GM21825 (cell line): ENCODE measurements at regions not wholly inside any gene's neighbourhood (a gene's known extent, or its start where the extent isn't known, plus 50 kb on each side); places are given as distances from the start of the nearest gene placed in this dataset.

Source experiments
- ATAC-seq: cut with Tn5 transposase; IDR thresholded peaks from one replicate; pipeline ENCODE4 v1.9.1; 2021; ENCODE audit warnings: mild to moderate bottlenecking, moderate library complexity; ENCODE audit not compliant: unreplicated experiment

DNA sequence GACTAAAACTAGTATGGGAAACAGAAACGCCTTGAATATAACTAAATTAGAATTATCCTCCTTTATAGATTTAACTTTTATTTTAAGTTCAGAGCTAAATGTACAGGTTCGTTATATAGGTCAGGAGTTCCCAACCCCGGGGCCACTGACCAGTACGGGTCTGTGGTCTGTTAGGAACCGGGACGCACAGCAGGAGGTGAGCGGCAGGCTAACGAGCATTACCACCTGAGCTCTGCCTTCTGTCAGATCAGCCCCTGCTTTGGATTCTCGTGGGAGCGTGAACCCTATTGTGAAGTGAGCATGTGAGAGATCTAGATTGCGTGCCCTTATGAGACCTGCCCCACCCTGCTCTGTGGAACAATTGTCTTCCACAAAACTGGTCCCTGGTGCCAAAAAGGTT lies 51.0 kb downstream of the FAT4 start:
- ATAC-seq = no peak

DNA sequence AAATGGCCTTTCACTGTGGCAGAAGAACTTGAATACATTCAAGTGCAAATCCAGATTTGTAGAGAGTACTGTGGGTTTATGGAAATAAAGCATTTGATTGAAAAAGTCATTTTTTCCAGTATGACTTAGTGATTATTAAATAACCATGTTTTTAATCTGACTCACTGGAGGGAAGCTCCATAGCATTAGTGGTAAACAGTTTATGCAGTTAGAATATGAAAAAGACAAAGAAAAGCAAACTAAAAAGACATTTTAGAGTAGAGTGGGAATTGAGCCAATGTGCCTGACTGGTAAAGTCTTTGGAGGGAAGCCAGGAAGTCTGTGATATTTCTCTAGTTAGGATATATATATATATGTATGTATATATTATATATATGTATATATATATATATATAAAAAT lies 53.4 kb downstream of the FAT4 start:
- no peak for ATAC-seq

DNA sequence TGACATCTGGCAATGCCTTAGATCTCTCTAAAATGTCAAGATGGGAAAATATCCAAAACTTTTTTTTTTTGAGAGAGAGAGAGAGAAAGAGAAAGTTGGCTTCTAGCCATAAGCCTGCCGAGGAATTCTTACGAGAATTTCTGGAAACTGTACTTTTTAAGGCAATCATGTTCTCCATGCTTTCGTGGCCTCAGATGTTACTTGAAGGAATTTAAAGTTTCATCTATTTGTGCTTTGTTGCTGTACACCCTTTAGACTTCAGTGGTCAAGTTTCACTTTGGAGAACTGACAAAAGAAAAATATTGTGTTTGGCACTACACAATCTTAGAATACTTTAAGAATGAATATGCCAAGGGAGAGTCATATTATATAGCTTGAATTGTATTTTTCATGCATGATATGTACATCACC lies 53.9 kb downstream of the FAT4 start:
- ATAC-seq = no peak

DNA sequence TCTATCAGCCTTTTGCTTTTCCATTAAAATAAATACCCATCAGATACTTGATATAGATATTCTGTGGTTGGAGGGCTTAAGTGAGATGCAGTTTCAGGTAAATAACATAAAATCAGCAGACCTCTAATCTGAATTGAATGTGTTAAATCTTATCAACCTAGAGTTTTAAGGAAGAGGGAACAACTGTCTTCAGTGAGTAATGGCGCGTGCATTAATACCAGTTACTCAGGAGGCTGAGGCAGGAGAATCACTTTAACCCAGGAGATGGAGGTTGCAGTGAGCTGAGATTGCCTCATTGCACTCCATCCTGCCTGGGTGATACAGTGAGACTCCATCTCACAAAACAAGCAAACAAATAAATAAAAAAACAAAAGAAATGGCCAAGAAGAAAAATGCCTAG lies 54.3 kb downstream of the FAT4 start:
- ATAC-seq = no peak

DNA sequence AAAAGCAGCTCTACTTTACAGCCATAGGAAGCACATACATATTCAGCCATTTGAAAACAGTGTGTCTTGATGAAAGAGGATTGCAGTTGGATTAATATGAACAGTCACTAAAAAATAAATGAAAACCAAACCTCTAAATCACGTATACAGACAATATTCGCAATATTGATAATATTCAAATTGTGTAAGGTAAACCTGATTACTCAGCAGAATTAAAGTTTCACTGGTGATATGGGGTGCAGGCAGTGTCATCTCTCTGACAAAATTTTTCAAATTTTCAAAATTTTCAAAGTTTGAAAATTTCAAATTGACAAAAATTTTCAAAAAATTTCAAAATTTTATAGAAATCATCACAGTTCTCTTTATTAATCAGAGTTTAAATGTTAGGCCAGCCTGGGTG lies 55.7 kb downstream of the FAT4 start:
- ATAC-seq = no peak

DNA sequence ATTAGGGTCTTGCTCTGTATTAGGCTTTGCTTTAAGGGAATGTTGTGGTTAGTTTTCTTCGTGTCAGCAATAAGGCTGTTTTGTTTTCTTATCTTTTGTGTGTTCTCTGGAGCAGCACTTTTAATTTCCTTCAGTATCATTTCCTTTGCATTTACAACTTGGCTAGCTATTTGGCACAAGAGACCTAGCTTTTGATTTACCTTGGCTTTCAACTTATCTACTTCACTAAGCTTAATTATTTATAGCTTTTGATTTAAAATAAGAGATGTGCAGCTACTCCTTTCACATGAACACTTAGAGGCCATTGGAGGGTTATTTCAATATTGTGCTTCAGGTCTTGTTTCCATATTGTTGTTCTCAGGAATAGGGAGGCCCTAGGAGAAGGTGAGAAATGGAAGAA lies 68.2 kb downstream of the FAT4 start:
- no peak for ATAC-seq

DNA sequence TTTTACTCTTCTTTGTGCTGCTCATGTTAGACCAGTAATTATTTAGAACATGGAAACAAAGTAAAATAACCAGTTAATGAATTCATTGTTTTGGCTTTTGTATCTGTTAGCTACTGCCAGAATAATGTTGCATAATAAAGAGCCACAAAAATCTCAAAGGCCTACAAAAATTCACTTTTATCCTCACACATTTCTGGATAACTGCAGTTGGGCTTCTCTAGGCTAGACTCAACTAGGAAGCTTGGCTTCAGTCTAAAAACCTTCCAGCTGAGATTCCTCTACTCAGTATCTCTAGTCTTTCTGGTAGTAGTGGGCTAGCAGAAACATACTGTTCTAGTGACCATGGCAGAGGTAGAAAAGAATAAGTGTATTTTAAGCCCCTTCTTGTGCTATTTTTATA lies 73.0 kb downstream of the FAT4 start:
- ATAC-seq = no peak

DNA sequence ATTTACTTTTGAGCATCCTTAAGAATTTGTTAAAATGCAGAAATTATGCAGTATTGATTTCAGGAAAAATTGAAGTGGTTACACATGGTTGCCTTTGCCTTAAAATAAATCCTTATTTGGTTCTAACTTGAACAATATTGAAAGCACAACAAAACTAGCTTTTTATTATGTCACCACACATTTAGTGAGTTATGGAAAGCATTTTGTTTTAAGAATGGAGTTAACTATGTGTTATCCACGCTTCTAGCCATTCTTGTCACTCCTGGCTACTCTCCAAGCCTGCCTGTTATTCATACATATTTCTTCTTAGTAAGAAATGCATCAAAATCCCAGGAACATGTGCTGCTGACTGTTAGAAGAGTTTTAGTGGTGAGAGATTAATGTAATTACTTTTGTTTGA lies 73.9 kb downstream of the FAT4 start:
- ATAC-seq = no peak

DNA sequence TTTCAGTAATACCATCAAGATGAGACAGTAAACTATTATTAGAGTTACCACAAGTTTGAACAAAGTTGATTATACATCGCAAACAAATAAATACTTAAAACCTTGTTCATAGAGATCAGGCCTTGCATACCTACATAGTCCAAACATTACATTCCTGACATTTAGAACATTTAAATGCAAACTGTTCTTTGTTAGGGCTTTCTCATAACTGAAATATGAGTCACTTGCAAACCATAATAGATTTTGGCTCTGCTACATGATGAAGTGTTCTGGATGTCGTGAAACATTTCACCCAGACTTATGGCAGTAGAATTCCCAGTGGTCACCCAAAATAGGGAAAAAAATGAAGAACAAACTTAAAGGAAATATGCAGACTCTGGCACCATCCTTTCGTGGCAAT lies 75.0 kb downstream of the FAT4 start:
- no peak for ATAC-seq

DNA sequence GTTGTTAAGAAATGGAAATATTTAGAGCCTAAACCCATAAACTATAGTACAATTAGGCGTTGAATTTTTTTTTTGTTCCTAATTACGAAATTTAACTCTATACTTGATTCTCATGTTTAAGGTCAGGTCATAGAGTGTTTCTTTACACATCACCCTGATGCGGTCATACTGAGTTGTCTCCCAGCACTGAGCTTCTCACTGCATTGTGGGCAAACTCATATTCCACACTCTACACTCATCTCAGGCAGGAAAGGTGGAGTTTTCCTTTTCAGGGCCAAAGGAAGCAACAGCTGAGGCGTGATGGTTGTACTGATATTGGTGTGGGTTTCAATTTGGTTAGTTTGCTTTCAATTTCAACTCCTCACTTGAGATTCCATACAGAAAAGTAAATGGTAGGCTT lies 75.4 kb downstream of the FAT4 start:
- no peak for ATAC-seq

DNA sequence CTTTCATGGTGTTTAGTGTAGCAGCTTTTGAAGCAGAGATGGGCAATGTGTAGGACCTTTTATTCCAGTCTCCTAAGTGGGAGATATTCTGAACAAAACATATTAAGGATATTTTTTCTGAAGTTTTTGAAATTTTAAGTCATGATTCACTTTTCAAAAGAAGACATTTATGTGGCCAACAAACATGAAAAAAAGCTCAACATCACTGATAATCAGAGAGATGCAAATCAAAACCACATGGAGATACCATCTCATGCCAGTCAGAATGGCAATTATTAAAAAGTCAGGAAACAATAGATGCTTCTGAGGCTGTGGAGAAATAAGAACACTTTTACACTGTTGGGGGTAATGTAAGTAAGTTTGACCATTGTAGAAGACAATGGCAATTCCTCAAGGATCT lies 76.0 kb downstream of the FAT4 start:
- ATAC-seq = no peak

DNA sequence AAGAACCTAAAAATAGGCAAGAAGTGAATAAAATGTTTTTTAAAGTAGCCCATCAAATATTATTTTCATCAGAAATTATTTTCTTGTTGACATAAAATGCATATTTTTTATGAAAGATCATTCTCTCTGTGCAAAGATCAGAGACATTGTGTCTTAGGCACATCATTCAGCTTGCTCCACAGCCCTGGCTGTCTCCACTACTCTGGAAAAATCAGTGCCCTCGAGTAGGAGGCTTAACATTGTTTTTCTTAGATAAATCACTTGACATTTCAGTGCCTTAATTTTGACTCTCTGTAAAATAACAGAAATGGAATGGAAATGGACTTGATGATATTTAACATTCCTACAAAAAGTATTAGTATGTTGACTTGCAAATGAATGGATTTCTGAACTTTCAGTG lies 77.9 kb downstream of the FAT4 start:
- ATAC-seq = no peak

DNA sequence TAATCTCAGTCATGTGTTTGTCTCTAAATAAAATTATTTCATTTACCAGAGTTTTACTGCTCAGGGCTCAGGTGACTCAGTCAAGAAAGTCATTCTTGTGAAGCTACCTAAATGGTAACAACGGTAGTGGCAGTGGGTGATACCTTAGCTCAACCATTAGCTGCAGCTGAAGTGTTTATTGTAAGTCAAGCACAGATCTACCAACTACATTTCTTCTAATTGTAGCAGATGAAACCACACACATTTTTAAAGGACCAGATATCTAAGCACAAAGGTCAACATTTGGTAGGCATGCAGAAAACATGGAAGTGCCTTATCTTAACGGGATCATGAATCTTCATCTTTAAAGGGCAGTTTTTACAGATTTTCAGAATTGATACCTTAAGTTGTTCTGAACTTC lies 79.1 kb downstream of the FAT4 start:
- ATAC-seq = no peak

DNA sequence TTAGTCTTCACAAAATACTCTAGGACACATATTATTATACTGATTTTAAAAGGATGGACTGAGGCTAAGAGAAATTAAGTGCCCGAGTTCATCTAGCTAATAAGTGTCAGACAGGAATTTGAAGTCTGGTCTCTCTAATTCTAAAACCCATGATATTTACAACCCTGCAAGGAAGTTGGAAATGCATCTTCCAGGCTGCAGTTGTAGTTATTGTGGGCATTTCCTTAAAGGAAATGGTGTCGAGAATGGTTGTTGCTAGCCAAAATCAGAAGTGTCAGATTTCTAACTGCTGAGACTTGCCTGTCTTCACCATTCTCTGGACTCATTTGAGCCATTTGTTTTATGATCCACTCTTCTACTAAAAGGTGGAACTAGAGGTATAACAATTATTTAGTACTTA lies 82.5 kb downstream of the FAT4 start:
- ATAC-seq = no peak

DNA sequence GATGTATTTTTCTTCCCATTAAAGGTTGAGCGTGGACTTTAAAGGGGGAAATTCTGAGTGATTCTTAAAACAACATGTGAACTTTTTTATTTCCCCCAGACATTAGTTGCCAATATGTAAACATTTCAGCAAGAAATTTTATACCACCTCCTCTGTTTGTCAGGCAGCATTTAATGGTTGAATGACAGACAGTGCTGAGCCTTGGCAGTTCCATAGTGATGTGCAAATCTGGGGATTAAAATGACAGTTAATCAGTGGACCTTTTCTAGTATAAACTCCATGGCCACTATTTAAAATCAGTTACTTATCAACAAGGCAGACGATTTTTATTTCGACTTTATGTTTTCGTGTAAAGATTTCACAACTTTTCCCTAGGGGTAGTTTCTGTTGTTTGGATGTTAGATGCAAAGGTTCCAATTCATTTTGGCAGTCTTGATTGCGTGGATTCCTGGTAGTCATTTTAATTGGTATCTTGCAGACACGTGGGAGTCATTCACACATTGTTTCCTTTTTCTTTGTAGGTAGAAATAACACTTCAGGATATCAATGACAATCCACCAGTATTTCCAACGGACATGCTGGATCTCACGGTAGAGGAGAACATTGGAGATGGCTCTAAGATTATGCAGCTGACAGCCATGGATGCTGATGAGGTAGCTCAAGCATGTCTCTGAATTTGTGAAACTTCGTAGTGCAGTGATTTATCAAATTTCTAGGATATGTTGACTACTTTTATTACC lies 83.7 kb downstream of the FAT4 start:
- ATAC-seq = no peak

DNA sequence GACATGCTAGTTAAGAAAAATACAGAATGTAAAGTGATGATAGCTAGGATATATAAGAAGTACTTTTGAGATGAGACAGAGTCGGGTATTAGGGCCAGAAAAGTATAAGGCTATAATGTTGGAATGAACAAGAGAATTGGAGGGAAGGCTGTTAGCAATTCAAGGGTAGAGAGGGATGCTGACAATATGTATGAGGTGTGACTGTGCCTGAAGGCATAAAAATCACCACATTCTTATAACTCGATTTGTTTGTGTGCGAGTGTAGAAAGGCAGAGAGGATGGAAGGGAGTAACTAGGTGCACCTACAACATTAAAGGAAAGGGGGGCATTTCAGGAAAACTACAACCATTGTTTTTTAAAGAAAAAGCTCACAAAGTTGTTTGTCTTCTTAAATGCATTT lies 86.0 kb downstream of the FAT4 start:
- no peak for ATAC-seq

DNA sequence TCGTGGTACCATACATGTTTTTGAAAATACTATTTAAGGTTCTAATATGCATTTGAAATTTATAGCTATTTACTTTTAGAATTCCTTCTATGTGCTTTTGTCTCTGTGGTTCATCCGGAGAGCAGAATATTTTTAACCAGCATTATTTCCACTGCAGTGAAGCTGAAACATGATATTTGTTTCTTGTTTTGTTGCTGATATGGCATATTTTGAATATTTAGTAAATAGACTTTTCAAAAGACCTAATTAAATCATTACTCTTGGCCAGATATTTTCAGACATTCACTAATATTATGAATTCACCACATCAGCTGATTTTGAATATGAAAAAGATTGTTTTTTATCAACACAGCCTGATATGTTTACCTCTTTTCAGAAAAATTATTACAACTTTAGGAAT lies 87.0 kb downstream of the FAT4 start:
- ATAC-seq = no peak

DNA sequence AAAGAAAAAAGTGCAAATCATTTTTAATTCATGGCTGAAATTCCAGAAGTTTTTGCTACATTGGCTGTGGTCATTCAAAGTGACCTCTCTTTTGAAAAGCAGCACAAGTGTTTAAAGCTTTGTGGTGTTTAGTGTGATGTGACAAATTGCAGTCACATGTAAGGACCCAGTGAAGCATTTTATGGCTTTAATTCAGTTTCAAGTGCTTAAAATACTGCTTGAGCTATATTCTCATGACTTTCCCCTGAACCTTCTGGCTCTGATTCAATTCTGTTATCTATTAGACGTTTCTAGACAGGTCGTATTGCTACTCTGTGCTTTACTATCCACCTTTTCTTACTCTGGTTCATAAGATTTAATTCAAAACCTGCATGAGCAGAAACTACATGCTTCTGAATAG lies 105.8 kb downstream of the FAT4 start:
- ATAC-seq = no peak

DNA sequence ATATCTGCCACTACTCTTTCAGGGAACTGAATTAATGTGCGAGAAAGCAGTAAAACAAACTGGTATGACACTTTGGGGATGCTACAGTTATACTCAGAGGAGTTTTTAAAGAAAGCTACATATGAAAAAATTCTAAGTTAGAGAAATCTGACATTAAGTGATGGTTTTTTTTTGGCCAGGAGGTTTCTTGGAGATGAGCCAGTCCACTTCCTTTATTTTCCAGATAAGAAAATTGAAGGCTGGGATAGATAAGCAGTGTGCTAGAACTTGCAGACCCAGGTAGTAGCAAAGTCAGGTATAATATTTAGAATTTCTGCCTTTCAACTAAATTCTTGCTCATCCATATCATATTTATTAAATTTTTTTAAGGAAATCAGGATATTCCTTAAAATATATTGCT lies 106.8 kb downstream of the FAT4 start:
- no peak for ATAC-seq

DNA sequence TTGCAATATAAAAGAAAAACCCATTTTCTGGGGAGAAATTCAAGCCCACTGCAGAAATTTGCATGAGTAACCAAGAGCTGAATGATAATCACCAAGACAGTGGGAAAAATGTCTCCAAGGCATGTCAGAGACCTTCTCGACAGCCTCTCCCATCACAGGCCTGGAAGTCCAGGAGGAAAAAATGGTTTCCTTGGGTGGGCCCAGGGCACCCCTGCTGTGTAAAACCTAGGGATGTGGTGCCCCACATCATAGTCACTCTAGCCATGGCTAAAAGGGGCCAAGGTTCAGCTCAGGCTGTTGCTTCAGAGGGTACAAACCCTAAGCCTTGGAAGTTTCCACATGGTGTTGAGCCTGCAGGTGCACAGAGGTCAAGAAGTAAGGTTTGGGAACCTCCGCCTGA lies 108.4 kb downstream of the FAT4 start:
- ATAC-seq = no peak

DNA sequence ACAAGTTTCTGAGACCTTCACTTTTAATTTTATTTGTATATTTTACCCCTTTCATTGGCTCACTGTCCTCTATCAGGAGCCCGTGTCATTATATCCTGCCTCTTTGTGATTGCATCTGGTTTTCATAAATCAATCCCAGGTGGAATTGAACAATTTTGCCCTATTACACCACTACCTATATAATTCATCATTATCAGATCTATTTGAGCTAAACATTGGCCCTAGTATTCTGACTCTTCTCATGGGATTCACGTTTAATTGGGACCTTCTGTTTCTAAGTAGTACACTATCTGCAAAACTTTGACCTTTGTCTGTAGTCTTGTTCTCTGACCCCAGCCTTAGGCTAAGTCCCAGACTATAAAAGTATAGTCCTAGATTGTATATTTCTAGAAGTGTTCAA lies 114.1 kb downstream of the FAT4 start:
- ATAC-seq = no peak

DNA sequence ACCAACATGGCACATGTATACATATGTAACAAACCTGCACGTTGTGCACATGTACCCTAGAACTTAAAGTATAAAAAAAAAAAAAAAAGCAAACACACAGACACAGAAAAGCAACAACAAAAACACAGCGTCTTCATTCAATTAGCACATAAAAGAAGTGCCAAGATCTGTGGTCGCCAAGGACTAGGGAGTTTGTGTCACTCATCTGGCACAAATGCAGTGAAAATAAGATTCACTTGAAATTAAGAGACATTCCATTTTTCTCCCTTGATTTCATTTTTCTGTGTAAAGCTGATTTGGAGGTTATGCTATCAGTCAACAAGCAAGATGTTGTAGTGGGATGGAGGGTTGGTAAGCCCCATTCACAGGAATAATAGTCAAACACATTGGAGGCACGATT lies 115.3 kb downstream of the FAT4 start:
- no peak for ATAC-seq

DNA sequence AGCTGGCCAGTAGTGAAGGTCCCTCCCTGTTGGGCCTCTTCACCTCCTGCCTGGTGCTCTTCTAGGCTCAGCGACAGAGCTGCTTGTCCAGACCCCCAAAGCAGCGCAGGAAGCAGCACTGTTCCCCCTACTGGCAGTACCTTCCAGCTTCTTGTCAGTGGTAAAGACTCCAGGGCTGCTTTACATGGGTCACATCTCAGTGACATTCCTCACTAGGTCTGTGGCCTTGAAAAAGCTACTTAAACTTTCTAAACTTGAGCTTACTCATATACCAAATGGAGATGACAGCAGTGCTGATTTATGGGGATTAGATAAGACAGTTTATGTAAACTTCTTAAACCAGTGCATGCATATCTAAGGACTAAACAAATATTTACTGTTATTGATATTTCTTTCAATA lies 117.3 kb downstream of the FAT4 start:
- no peak for ATAC-seq

DNA sequence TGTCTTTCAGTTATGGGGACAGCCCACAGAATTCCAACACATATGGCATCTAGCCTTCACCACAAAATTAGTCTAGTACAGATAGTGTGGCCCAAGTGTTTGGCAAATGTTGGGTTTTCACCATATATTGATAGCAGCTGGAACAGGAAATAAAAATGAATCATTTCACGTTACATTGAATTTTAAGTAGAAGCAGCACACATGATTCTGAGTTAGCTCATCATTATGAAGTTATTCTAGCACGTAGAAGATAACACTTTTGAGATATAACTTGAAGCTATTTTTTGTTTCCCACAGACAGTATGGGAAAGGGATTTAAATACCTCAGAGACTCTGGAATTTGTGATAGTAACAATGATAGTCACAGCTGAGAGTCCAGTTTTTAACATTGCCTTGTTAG lies 118.7 kb downstream of the FAT4 start:
- no peak for ATAC-seq
